ENCODE measurements at regions not wholly inside any gene's neighbourhood (a gene's known extent, or its start where the extent isn't known, plus 50 kb on each side); places are given as distances from the start of the nearest gene placed in this dataset.
A peak's percentile ranks its signal among the peaks of the same experiment; 100 is the strongest.

DNA sequence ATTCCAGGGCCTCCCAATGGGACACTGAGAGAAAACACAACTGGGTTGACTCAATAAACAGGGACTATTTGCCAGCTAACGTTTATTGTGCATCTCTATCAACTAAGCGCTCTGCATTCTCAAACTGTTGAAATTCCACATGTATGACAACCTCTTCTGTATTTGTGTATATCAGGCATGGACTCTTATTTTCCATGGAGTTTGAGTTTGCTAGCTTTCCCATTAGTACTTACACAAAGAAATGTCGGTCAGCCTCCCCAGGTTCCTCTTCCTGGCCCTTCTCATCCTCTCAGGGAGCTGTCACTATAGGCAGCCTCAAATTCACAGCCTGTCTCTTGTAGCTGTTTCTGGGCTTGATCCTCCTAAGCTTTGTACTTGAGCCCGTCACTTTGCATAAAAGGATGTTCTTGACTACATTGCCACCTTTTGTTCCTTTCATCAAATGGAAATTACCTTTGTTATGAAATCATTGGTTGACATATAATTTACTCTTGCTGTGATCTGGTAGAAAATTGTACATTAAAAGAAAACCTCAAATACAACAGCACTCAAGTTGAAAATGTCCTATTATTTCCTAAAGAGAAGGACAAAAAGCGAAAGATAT is 60.0 kb upstream of the NTPCR start:
- intact Hi-C loops (cut with DNase I): no loop called here
- ATAC-seq (no peak), DNase-seq (no peak)

GRCh38 chr1:232891071-232891470 is 59.3 kb upstream of the NTPCR start:
- intact Hi-C loops (cut with DNase I): no loop called here
- peak in 1 of 2 donors; percentile 49 for ATAC-seq
- DNase-seq: no peak

GRCh38 chr1:232891656-232892317 is 58.6 kb upstream of the NTPCR start:
- no peak for ATAC-seq
- DNase-seq: no peak
- intact Hi-C loops (cut with DNase I): no loop called here

GRCh38 chr1:232893481-232894313 is 56.7 kb upstream of the NTPCR start:
- ATAC-seq: no peak
- DNase-seq: no peak
- intact Hi-C loops (cut with DNase I): no loop called here

GRCh38 chr1:232894436-232894835 is 56.0 kb upstream of the NTPCR start:
- no peak for DNase-seq
- ATAC-seq: no peak
- intact Hi-C loops (cut with DNase I): no loop called here

DNA sequence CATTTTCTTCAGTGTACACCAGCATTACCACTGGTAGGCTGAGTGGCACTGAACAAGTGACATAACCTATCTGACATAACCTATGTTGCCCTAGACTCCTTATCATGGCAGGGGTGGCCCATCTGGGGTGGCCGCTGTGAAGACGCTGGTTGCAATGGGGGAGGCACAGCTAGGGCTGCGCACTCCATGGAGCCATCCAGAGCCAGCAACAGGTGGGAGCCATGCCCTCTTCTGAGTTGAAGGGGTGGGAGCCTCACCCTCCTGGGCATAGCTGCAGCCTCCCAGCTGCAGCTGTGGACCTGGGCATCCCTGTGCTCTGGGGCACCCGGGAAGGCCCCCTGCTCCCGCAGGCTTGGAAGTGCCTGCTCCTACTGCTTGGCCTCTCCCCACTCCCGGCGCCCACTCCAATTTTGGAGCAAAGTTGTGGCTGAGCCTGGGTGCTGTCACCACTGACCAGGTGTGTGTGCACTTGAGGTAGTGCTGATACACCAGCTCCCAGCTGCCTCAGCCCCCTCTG is 52.4 kb upstream of the NTPCR start:
- intact Hi-C loops (cut with DNase I): no loop called here
- no peak for ATAC-seq

GRCh38 chr1:232899268-232899667 is 51.1 kb upstream of the NTPCR start:
- intact Hi-C loops (cut with DNase I): no loop called here
- DNase-seq (no peak), ATAC-seq (no peak)

More for the DNA sequence above, 52.4 kb upstream of the NTPCR start:
- no peak for DNase-seq

GRCh38 chr1:232899839-232900238 is 50.6 kb upstream of the NTPCR start:
- intact Hi-C loops (cut with DNase I): no loop called here
- no peak for DNase-seq
- ATAC-seq: no peak
